ENCODE measurements at regions not wholly inside any gene's neighbourhood (a gene's known extent, or its start where the extent isn't known, plus 50 kb on each side); places are given as distances from the start of the nearest gene placed in this dataset.

- Histone ChIP-seq H3K27ac (no peak overlapping the region), H3K9me3 (no peaks in the 10 kb centered on the region), H3K4me3 (no peak overlapping the region), H3K27me3 (no peaks in the 10 kb centered on the region), H3K36me3 (replicated peaks in 1 of 2; ENCODE audit: insufficient read depth in 1 of 2, low read depth in 2 of 2) (no peaks in the 10 kb centered on the region), H3K4me1 (no peaks in the 10 kb centered on the region)
- 81 to 89% methylated on average over 3 of the region's 3 CpGs for WGBS, 2 donors
- ATAC-seq, result no peak
- intact Hi-C loops (cut with DNase I), result no loop called here
- TF ChIP-seq POLR2A (IDR thresholded peaks at IDR 0.05), result no peak
- no peak for TF ChIP-seq CTCF (IDR thresholded peaks at IDR 0.05)
- no peak for DNase-seq
Observed at GRCh38 chr5:112657804-112658203, 79.9 kb upstream of the APC start.

- no peaks in the 10 kb centered on the region for H3K4me1 ChIP-seq
- DNase-seq (no peak), ATAC-seq (no peak)
- WGBS, 2 donors, result 100% methylated on average over 1 of the region's 1 CpG
- no peak overlapping the region for H3K27ac ChIP-seq
- TF ChIP-seq CTCF (IDR thresholded peaks at IDR 0.05) (no peak), POLR2A (IDR thresholded peaks at IDR 0.05) (no peak)
- intact Hi-C loops (cut with DNase I), result no loop called here
- H3K27me3 ChIP-seq, result no peaks in the 10 kb centered on the region
- no peak overlapping the region for H3K4me3 ChIP-seq
- H3K9me3 ChIP-seq, result no peaks in the 10 kb centered on the region
- no peaks in the 10 kb centered on the region for H3K36me3 ChIP-seq (replicated peaks in 1 of 2; ENCODE audit: insufficient read depth in 1 of 2, low read depth in 2 of 2)
Observed at GRCh38 chr5:112660359-112660758, 77.3 kb upstream of the APC start.

DNA sequence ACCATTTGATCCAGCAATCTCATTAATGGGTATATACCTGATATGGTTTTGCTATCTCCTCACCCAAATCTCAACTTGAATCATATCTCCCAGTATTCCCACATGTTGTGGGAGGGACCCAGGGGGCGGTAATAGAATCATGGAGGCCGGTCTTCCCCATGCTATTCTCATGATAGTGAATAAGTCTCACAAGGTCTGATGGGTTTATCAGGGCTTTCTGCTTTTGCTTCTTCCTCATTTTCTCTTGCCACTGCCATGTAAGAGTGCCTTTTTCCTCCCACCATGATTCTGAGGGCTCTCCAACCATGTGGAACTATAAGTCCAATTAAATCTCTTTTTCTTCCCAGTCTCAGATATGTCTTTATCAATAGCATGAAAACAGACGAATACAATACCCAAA lies 74.5 kb upstream of the APC start:
- ATAC-seq (no peak), DNase-seq (no peak)
- H3K36me3 ChIP-seq (replicated peaks in 1 of 2; ENCODE audit: insufficient read depth in 1 of 2, low read depth in 2 of 2), result no peaks in the 10 kb centered on the region
- H3K27ac ChIP-seq, result no peak overlapping the region
- intact Hi-C loops (cut with DNase I), result no loop called here
- no peaks in the 10 kb centered on the region for H3K4me1 ChIP-seq
- no peaks in the 10 kb centered on the region for H3K27me3 ChIP-seq
- no peak overlapping the region for H3K4me3 ChIP-seq
- no peaks in the 10 kb centered on the region for H3K9me3 ChIP-seq
- no peak for TF ChIP-seq CTCF (IDR thresholded peaks at IDR 0.05)
- TF ChIP-seq POLR2A (IDR thresholded peaks at IDR 0.05), result no peak
- 83% methylated on average over 3 of the region's 3 CpGs for WGBS, 2 donors

GRCh38 chr5:112668016-112668415 lies 69.7 kb upstream of the APC start:
- TF ChIP-seq CTCF (IDR thresholded peaks at IDR 0.05) (no peak), POLR2A (IDR thresholded peaks at IDR 0.05) (no peak)
- Histone ChIP-seq H3K27me3 (no peaks in the 10 kb centered on the region), H3K27ac (no peak overlapping the region), H3K4me1 (no peaks in the 10 kb centered on the region), H3K9me3 (no peaks in the 10 kb centered on the region), H3K4me3 (no peak overlapping the region), H3K36me3 (replicated peaks in 1 of 2; ENCODE audit: insufficient read depth in 1 of 2, low read depth in 2 of 2) (no peaks in the 10 kb centered on the region)
- WGBS, 2 donors, result 90 to 93% methylated on average over 4 of the region's 4 CpGs
- ATAC-seq (no peak), DNase-seq (no peak)
- intact Hi-C loops (cut with DNase I), result no loop called here

DNA sequence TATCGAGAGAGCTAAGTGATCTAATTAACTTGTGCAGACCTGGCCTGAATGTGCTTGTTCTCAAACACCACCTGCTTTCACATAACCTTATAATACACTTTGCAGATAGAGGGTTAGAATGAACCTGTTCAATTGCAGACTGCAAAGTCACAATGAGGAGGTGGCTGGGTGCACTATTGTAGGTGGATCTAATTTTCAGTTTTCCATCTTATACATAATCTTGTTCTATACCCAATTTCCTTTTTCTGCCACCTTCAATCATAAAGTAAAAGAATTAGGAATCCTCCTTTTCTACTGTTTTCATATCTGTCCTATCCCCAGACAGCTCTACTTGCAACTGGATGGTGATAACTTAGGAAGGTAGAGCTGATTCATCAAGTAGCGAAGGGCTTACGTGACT lies 68.8 kb upstream of the APC start:
- Histone ChIP-seq H3K4me3 (no peak overlapping the region), H3K27me3 (no peaks in the 10 kb centered on the region), H3K27ac (no peak overlapping the region), H3K9me3 (no peaks in the 10 kb centered on the region), H3K4me1 (no peaks in the 10 kb centered on the region), H3K36me3 (replicated peaks in 1 of 2; ENCODE audit: insufficient read depth in 1 of 2, low read depth in 2 of 2) (no peaks in the 10 kb centered on the region)
- intact Hi-C loops (cut with DNase I), result no loop called here
- ATAC-seq (no peak), DNase-seq (no peak)
- 91 to 93% methylated on average over 3 of the region's 3 CpGs for WGBS, 2 donors
- TF ChIP-seq POLR2A (IDR thresholded peaks at IDR 0.05) (no peak), CTCF (IDR thresholded peaks at IDR 0.05) (no peak)
